Esophagus squamous epithelium (tissue), 4 donors: ENCODE measurements at regions not wholly inside any gene's neighbourhood (a gene's known extent, or its start where the extent isn't known, plus 50 kb on each side); places are given as distances from the start of the nearest gene placed in this dataset.

Source experiments
- POLR2A ChIP-seq, 4 donors: fragments of 450-650 bp; IDR thresholded peaks; one replicate each; pipeline ENCODE4 v1.6.1; 2017; ENCODE audit warnings: antibody characterized with exemption in 4 of 4, mild to moderate bottlenecking in 4 of 4, moderate library complexity in 3 of 4
- TF ChIP-seq, protein P1 (sequence below), 6 experiments: fragments of 450-650 bp in 4 of 6; fragments of 200-600 bp in 2 of 6; sonication (generic) in 2 of 6; IDR thresholded peaks; one replicate each; pipeline ENCODE4 v1.5.1; 2016 to 2019; ENCODE audit warnings: antibody characterized with exemption in 6 of 6, mild to moderate bottlenecking in 4 of 6, moderate library complexity in 4 of 6

DNA sequence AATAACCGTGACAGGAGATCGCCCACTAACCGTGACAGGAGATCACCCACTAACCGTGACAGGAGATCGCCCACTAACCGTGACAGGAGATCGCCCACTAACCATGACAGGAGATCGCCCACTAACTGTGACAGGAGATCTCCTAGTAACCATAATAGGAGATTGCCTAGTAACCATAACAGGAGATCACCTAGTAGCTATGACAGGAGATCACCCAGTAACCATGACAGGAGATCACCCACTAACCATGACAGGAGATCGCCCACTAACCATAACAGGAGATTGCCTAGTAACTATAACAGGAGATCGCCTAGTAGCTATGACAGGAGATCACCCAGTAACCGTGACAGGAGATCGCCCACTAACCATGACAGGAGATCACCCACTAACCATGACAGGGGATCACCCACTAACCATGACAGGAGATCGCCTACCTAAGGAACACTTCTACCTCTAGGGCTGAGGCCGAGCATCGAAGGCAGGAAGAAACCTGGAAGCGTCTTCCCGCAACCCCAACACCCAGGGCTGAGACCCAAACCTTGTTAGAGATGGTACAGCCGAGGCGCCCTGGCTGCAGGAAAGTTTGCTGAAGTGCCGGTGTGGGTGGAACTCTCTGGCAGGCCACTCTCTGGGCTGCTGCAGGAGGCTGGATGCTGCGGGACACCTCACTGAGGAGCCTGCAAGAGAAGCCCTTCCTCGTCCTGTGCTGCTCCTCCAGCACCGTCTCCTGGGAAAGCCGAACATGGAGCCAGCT is 67.5 kb upstream of the THY1 start:
- TF ChIP-seq, protein P1, sequence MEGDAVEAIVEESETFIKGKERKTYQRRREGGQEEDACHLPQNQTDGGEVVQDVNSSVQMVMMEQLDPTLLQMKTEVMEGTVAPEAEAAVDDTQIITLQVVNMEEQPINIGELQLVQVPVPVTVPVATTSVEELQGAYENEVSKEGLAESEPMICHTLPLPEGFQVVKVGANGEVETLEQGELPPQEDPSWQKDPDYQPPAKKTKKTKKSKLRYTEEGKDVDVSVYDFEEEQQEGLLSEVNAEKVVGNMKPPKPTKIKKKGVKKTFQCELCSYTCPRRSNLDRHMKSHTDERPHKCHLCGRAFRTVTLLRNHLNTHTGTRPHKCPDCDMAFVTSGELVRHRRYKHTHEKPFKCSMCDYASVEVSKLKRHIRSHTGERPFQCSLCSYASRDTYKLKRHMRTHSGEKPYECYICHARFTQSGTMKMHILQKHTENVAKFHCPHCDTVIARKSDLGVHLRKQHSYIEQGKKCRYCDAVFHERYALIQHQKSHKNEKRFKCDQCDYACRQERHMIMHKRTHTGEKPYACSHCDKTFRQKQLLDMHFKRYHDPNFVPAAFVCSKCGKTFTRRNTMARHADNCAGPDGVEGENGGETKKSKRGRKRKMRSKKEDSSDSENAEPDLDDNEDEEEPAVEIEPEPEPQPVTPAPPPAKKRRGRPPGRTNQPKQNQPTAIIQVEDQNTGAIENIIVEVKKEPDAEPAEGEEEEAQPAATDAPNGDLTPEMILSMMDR (IDR thresholded peaks at IDR 0.05), result no peak
- no peak for TF ChIP-seq POLR2A (IDR thresholded peaks at IDR 0.05)
